ENCODE measurements at regions not wholly inside any gene's neighbourhood (a gene's known extent, or its start where the extent isn't known, plus 50 kb on each side); places are given as distances from the start of the nearest gene placed in this dataset.

GRCh38 chr17:73956169-73956568 is 247.3 kb upstream of the RPL38 start:
- TF ChIP-seq CTCF (IDR thresholded peaks at IDR 0.05) (no peak), POLR2A (IDR thresholded peaks at IDR 0.05) (no peak), EP300 (IDR thresholded peaks at IDR 0.05) (no peak)

Measured in tibial nerve (tissue), 4 donors.